ENCODE measurements at regions not wholly inside any gene's neighbourhood (a gene's known extent, or its start where the extent isn't known, plus 50 kb on each side); places are given as distances from the start of the nearest gene placed in this dataset.
"Not testable (repeated sequence)": the region's sequence is repeated elsewhere in the genome, so short reads cannot be mapped to it uniquely, and the experiment has no call there.

GRCh38 chr3:89533275-89533674 lies 425.9 kb downstream of the EPHA3 start:
- no peak for DNase-seq

GRCh38 chr3:89554587-89554986 lies 447.2 kb downstream of the EPHA3 start:
- not testable (repeated sequence) for DNase-seq

- DNase-seq, result no peak
Observed at GRCh38 chr3:89558711-89559110, 451.3 kb downstream of the EPHA3 start.

GRCh38 chr3:89560568-89560967 lies 453.1 kb downstream of the EPHA3 start:
- no peak for DNase-seq

- DNase-seq, result no peak
Observed at GRCh38 chr3:89562373-89562772, 455.0 kb downstream of the EPHA3 start.

GRCh38 chr3:89565098-89565497 lies 457.7 kb downstream of the EPHA3 start:
- DNase-seq, result no peak

GRCh38 chr3:89570465-89570864 lies 463.0 kb downstream of the EPHA3 start:
- no peak for DNase-seq

- no peak for DNase-seq
Observed at GRCh38 chr3:89571298-89571697, 463.9 kb downstream of the EPHA3 start.

GRCh38 chr3:89571707-89572106 lies 464.3 kb downstream of the EPHA3 start:
- no peak for DNase-seq

GRCh38 chr3:89572261-89572660 lies 464.8 kb downstream of the EPHA3 start:
- no peak for DNase-seq

- no peak for DNase-seq
Observed at GRCh38 chr3:89576417-89576816, 469.0 kb downstream of the EPHA3 start.

GRCh38 chr3:89577637-89578530 lies 470.5 kb downstream of the EPHA3 start:
- no peak for DNase-seq

GRCh38 chr3:89580859-89581258 lies 473.4 kb downstream of the EPHA3 start:
- DNase-seq, result no peak

- DNase-seq, result no peak
Observed at GRCh38 chr3:89584398-89584797, 477.0 kb downstream of the EPHA3 start.

GRCh38 chr3:89586256-89586655 lies 478.8 kb downstream of the EPHA3 start:
- no peak for DNase-seq

- no peak for DNase-seq
Observed at GRCh38 chr3:89586676-89587075, 479.3 kb downstream of the EPHA3 start.

GRCh38 chr3:89606151-89606550 lies 498.7 kb downstream of the EPHA3 start:
- no peak for DNase-seq

GRCh38 chr3:89612027-89612426 lies 504.6 kb downstream of the EPHA3 start:
- no peak for DNase-seq

- no peak for DNase-seq
Observed at GRCh38 chr3:89613241-89613640, 505.8 kb downstream of the EPHA3 start.

- no peak for DNase-seq
Observed at GRCh38 chr3:89617706-89618105, 510.3 kb downstream of the EPHA3 start.

- no peak for DNase-seq
Observed at GRCh38 chr3:89619263-89619662, 511.8 kb downstream of the EPHA3 start.

- no peak for DNase-seq
Observed at GRCh38 chr3:89622063-89622700, 514.8 kb downstream of the EPHA3 start.

- no peak for DNase-seq
Observed at GRCh38 chr3:89624494-89624893, 517.1 kb downstream of the EPHA3 start.

GRCh38 chr3:89625945-89626344 lies 518.5 kb downstream of the EPHA3 start:
- DNase-seq, result no peak

Measured in inflammatory macrophage (primary cell).